Hypothalamus (tissue), 51 donors: ENCODE measurements at regions not wholly inside any gene's neighbourhood (a gene's known extent, or its start where the extent isn't known, plus 50 kb on each side); places are given as distances from the start of the nearest gene placed in this dataset.
A peak's percentile ranks its signal among the peaks of the same experiment; 100 is the strongest.

ENCODE experiments used
- DNase-seq, 51 donors: peaks; one replicate each; lab custom pipeline; 2025; lab: John Stamatoyannopoulos, UW

DNA sequence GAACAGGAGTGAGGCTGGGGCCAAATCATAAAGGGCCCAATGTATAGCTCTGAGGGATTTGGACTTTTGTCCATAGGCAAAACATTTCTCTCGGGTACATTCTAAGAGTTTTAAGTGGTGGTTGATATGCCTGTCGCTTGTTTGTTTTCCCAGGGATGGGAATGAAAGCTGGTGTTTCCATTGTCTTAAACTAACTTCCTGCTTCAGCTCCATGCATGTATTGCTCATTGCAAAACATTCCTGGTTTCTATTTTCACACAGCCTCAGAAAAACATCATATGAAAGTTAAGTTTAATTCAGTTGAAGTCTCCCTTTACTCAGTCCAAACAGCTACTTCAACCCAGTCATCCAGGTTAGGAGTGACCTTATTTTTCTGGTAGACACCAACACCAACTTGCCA is 235.0 kb downstream of the ACTL7B start:
- DNase-seq = no peak

DNA sequence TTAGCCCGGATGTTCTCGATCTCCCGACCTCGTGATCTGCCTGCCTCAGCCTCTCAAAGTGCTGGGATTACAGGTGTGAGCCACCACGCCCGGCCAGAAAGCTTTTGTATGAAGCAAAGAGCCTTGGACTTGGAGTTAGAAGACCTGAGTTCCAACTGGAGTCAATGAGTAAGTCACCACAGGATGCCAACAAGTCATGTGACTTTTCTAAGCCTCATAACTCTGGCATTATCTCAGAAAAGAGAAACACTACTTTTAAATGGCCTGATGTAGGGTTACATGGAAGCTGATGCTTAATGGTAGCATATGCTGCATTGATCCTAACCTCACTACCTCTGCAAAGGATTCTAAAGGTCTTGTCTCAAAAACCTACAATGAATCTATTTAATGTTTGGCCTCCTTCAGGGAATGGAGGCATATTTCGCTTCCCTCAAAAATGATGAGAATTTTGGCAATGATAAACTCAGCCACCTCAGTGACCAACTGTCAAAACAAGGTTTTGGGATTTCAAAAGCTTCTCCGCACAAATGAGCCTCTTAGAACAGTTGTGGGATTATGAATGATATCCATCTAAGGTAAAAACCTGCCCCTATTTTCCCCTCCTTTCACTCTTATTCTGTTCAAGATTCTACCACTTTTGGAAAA is 236.8 kb downstream of the ACTL7B start:
- DNase-seq = no peak

DNA sequence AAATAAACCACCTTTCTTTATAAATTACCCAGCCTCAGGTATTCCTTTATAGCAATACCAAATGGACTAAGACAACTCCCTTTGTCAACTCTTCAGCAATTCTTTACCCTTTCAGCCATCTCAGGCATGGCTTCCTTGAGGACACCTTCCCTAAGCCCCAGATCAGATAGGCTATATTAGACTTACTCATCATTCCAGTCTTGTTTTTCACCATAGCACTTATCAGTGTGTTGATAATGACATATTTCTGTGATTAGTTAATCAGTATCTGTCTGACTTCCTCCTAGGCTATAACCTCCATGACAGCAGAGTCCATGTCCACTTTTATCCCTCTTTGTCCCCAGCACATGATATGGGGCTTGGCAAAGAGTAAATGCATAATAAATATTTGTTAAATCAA is 238.1 kb downstream of the ACTL7B start:
- no peak for DNase-seq

DNA sequence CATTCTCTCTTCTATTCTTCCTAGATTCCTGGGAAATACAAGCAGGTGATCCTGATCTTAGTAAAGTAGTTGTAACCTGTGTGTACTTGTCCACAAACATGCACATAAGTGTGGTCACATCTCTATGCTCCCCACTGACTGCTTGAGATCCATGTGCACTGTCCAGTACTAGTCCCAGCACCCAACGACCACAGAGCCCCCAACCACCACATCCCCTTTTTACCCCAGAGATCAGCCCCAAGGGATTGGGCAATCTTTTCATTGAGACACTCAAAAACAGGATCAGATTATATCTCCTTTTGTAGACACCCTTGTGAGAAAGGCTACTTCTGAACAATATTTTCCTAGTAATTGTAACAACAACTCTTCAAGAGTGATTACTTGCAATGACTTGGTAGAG is 240.6 kb downstream of the ACTL7B start:
- no peak for DNase-seq

DNA sequence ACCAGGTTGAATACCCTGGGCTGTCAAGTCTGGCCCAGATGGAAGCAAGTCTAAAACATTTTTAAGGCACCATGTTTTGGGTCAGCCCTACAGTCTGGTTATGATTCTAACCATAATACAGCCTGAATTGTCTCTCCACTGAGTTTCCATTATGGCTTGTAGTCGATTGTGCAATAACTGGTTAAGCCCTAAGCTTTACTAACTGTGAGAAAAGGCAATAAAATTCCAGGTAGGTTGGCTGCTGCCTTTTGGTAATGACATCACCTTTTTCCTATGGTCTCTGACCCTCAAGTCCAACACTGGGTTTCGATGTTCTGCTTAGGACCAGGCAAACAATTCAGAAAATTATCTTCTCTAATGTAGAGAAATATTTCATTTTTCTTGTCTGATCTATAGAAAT is 243.3 kb downstream of the ACTL7B start:
- no peak for DNase-seq

DNA sequence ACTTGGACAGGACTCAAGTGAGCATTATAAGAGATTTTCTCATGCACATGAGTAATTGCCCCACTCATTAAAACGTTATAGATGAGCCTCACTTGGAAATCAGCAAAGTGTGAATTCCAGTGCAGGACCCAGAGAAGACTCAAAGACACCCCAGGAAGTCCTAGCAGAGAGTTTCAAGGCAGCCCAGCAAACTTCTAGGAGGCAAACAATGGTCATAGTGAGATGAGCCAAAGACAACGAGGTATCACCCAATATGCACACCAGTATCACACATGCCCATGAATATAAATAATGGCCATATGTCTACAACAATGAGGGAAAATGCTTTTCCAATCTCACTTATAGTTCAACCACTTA is 245.9 kb downstream of the ACTL7B start:
- DNase-seq = no peak

DNA sequence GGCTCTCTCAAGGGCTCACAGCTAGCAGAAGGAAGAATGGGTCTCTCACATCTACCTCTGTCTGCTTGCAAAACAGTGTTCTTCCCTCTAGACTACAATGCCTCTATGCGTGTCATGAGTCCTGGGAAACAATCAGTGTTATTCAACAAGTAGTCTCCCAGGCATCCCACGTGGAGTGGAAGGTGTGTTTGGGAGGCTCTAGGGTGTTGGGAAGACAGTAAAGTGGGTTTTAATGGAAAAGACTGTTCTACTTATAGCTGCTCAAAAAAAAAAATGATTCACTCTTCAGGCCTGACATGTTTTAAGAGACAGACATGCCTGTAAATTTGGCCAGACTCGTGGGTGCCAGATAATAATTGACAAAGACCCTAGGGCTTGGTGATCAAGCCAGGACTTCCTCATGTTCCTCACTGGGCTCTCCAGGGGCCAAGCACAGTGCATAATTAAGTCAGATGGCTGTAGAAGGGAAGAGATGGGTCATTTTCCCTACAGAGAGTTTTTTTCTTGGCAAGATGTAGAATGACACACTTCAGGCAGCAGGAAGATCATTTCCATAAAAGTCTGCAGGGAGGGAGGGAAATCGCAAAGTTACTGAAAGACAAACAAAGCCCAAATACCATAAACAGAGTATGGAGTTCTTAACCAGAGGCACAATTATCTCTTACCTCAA is 246.4 kb downstream of the ACTL7B start:
- no peak for DNase-seq

DNA sequence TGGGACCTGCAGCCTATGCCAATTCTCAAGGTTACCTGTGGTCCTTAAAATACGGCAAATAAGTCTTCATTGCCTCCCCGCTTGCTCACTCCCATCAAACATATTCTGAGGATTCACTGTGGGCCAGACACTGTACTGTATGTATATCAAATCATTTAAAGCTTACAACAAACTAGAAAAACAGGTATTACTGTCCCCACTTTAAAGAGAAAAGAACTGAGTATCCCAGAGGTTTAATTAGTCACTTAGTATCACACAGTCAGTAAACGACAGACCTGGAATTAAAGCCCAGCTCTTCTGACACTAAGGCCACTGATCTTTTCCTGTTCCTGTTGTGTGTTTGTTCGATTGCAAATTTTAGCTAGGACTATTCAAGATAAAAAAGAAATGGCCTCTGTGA is 248.2 kb downstream of the ACTL7B start:
- DNase-seq = no peak

DNA sequence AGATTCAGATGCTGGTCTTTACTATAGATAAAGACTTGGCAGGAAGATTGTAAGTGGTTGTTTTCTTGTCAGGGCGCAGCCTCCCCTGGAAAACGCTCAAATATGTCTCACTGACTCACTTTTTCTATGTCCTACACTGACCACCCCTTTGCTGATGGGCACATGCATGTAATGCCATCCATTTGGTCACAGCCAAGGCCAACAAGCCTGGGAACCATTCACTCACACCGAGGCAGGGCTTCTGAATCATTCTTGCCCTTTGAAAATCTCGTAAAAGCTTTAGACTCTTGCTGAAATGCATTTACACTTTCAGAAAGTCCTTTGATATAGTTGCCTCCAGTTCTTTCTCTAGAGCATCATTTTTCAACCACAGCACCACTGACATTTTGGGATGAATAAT is 249.4 kb downstream of the ACTL7B start:
- DNase-seq = no peak

DNA sequence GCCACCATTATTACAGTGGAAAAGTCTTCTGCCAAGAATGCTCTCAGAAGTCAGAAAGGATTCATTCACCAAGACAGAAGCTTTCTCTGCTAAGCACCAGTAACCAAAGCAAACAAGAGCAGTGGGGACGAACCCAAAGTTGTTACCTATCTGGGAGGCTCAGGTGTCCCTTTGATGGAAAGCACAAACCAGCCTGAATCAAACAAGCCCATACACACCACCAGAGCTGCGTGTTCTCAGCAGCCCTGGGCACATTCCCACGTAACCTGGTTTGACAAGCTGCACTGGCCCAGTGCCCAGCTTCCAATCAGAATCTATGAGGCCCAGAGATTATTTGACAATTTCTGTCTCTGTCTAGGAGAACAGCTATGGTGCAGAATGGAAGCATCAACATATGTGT is 252.6 kb downstream of the ACTL7B start:
- no peak for DNase-seq

DNA sequence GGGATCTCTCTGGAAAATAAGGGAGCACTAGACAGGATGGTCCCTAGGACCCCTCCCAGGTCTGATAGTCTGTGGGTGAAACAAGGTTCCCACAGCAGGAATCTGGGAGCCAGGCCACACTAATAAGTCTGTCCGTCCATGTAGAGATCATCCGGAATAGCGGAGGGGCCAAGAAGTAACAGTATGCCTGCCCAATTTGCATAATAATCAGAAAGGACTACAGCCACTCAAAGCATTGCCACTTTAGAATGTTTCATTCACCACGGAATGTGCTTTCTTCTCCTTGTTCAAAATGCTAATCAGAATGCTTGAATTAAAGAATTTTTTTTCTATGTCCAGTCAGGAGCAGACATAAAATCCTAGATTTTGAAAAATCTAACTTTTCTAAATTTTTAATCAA is 254.9 kb downstream of the ACTL7B start:
- no peak for DNase-seq

DNA sequence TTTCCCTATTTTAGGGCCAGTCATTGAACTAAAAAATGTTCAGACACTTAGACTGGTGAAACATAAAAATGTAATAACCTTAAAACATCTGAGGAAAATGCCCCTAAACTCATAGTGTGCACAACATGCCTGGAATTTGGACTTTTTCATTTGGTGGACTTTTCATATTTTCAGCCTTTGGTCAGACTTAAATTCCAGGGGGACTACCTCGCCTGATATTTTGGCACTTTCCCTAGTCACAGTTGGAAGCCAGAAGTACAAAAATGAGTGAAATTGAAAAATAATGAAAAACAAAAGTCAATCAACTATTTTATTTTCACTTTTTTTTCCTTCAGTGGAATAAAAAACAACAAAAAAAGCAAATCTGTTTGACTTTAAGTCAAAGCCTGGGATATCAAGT is 256.2 kb downstream of the ACTL7B start:
- no peak for DNase-seq

DNA sequence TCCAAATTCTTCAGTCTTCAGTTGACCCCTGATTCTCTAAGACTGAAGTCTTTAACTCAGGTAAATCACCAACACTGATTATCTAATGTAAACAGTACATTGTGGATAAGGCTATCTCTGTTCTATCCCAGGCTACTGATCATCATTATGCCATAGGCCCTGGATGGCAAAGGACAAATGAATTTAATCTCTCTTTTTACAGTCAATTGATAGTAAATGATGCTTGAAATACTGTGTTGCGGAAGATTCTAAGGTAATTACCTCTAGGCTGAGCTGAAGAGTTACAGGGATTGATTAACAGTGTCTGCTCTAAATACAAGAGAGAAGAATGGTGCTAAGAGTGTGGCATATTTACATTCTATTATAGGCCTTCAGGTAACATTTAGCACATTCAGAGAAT is 264.7 kb downstream of the ACTL7B start:
- no peak for DNase-seq

DNA sequence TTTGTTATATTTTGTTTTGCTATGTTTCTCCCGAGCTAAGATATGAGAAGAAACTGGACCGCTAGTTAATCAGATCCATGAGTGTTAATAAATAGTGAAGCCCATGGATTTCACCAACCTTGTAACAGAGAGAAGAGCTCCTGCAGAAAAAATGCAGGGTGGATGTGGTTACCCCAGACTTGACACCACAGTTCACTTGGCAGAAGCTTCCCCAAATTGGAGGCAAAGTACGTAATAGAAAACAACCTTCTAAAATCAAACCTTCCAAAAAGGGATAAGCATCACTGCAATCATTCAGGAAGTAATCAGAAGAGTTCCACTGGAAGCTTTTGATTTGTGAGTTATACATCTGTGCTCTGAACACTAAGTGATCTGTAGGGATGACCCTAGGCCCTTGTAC is 267.5 kb downstream of the ACTL7B start:
- DNase-seq = no peak

DNA sequence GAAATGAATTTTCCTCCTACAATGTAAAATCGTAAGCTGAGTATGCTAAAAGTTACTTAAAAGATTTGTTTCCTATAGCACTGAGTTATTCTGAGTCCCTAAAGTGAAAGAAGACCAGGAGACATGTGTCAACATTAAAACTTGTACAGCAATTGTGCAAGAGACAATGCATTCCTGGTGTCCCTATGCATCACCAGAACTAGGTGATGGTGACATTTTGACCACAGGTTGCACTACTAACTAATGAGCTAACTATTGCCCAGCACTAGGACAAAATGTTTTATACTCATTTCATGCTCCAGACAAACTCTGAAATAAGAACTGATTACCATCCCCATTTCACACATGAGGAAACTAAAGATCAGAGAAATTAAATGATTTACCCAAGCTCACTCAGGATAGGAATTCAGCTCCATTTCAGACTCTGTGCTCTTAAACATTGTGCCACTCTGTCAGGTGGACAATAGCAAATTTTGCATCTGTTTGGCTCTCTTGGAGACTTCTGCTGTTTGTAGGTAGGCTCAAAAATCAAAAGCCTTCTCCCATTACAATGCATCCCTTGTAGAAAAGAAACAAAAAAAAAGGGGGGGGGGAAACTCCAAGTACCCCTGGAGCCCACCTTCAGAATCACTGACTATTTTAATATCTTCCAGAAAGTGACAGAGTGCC is 269.2 kb downstream of the ACTL7B start:
- no peak for DNase-seq

DNA sequence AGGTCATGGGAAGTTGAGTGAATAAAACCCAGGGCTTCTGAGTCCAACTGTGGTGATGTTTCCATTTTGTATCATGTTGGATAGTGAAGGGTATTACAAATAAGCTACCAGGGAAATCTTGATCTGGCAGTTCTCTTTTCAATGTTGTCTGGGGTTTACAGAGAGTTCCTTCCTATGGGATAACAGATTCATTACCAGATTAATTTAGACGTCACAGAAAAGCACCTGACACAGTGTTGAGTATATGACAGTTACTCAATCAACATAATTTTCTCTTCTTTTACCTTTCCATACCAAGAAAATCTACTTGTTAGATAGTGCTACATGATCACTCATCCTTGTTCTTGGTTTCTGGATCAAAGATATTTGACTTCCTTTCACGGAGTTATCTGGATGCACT is 270.9 kb downstream of the ACTL7B start:
- DNase-seq = no peak

DNA sequence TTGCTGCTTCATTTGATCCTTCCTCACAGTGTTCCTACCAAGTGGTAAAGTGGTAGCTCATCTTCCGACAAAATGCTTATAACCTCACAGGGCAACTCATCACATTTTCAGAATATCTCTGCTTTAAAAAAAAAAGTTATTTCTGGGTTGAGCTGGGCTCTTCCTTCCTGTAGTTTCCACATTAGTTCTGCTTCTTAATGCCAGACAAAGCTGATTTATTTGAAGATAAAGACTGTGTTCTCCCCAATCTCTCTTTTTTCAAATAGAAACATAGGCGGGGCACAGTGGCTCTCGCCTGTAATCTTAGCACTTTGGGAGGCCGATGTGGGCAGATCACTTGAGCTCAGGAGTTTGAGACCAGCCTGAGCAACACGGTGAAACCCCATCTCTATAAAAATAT is 273.1 kb downstream of the ACTL7B start:
- no peak for DNase-seq

DNA sequence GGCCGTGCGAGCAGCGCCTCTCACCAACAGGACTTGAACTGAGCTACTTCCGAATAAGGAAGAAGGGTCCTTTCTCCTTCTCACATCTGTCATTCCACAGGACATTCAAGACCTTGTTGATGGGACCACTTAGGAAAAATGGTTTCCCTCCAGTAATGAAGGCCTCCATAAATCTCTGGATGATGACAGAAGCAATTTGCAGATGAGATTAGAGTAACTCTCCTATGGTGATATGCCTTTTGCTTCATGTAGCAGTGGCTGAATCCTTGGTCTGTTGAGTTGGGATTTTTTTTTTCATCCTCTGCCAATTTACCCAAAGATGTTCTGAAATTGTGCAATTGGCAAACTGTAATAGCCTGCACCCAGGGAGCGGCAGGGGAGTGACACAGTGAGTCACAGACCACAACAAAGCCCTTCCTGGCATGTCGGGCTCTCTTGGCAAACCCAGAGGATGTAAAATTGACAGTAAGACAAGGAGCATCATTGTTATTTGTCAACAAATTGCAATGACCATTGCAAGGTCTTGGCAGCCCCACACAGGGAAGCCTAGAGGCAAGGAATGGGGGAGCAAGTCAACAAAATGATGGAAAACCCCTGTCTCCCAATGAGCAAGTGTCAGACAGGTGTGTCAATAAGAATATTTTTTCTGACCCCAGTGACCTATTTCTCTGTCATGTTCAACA is 275.9 kb downstream of the ACTL7B start:
- peak in 25 of 51 donors; percentile 3 to 60 (median 20) for DNase-seq

DNA sequence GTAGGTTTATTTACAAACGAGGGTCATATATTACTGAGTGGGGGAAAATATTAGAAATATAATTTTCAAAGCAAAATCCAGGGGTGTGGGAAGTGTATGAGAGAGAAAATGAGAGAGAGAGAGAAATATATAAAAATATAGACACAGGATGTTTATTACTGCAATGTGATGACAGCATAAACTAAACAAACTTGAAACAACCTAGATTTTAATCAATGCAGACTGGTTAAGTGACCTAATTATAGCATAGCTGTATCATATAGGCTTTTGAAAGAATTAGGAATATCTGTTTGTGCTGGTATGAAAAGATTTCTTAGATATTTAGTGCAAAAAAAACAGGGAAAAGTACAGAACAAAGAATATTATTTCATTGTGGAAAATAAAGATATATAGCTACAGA is 280.5 kb downstream of the ACTL7B start:
- no peak for DNase-seq

DNA sequence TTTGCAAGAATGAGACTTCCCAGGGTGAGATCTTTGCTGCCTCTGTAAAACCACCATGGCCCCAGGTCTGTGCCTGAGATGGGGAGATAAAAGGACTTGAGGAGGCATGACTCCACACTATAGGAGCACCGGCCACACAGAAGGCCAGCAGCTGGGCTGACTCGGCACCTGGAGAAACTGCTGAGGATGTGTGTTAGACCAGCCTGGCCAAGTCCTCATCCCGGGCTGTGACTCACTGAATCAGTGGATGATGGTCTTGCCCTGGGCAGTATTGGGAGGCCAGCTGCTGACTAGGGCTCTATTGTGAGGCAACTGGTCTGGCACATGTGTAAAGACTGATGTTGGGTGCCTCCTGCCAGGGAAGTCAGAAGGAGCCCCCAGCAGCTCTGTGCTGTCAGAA is 286.2 kb downstream of the ACTL7B start:
- no peak for DNase-seq

DNA sequence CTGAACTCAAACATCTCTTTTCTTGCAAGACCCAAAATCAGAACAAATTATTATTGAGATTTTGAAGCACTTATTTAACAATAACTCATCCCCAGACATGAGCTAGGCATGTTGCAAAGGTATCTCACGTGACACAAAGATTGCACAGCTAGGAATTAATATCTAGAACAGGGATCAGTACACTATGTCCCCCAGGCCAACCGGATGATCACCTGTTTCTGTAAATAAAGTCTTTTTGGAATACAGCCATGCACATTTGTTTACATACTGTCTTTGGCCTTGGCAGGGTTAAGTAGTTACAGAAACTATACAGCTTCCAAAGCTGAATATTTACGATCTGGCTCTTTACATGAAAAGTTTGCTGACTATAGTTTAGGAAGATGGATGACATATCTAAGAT is 287.7 kb downstream of the ACTL7B start:
- DNase-seq = no peak

DNA sequence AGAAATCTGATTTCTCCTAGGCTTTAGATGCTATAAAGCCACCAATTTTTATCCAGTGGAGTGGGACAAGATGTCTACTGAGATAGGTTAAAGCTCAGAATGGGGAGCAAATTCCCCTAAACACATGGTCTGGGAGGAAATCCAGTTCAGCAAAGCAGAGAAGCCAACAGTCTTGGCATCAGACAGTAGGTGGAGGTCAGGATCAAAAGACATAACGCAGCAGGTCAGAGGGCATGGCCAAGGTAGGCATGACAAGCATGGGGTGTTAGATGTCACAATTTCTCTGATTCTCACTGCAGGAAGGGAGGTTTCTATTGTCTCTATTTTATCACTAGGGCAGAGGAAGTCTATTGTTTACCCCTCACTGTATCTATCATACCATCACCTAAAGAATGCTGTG is 288.2 kb downstream of the ACTL7B start:
- no peak for DNase-seq
